RWPE1 (cell line): ENCODE measurements at regions not wholly inside any gene's neighbourhood (a gene's known extent, or its start where the extent isn't known, plus 50 kb on each side); places are given as distances from the start of the nearest gene placed in this dataset.
A peak's percentile ranks its signal among the peaks of the same experiment; 100 is the strongest.

Experiments used
- CTCF ChIA-PET: fragments of 350-600 bp; sonication (Branson Sonifier 250); formaldehyde crosslinking; extraction: SDS; loops from one replicate; lab custom pipeline; 2021; lab: Yijun Ruan, JAX
- POLR2A ChIA-PET: fragments of 400-600 bp; formaldehyde crosslinking; extraction: SDS; loops from one replicate; lab custom pipeline; 2020; ENCODE audit warnings: antibody characterized with exemption; ENCODE audit not compliant: low non-redundant PET; lab: Yijun Ruan, JAX
- DNase-seq: peaks from one replicate; pipeline ENCODE4 v3.0.0; 2012; ENCODE audit warnings: low spot score
- H3K27ac ChIP-seq: fragments of 450-650 bp; 2 replicates; pipeline ENCODE4 v1.5.1; 2017
- TF ChIP-seq, protein P1 (sequence below): fragments of 450-650 bp; conservative IDR thresholded peaks from 2 replicates; pipeline ENCODE4 v1.5.1; 2017; ENCODE audit warnings: low read depth, mild to moderate bottlenecking

- H3K27ac ChIP-seq, result peak overlapping the region; percentile 87
- CTCF ChIA-PET, result no interaction called here
- TF ChIP-seq, protein P1, sequence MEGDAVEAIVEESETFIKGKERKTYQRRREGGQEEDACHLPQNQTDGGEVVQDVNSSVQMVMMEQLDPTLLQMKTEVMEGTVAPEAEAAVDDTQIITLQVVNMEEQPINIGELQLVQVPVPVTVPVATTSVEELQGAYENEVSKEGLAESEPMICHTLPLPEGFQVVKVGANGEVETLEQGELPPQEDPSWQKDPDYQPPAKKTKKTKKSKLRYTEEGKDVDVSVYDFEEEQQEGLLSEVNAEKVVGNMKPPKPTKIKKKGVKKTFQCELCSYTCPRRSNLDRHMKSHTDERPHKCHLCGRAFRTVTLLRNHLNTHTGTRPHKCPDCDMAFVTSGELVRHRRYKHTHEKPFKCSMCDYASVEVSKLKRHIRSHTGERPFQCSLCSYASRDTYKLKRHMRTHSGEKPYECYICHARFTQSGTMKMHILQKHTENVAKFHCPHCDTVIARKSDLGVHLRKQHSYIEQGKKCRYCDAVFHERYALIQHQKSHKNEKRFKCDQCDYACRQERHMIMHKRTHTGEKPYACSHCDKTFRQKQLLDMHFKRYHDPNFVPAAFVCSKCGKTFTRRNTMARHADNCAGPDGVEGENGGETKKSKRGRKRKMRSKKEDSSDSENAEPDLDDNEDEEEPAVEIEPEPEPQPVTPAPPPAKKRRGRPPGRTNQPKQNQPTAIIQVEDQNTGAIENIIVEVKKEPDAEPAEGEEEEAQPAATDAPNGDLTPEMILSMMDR, result no peak
- DNase-seq, result no peak
- POLR2A ChIA-PET, result no interaction called here
These were observed 169.6 kb upstream of the SIX2 start for GRCh38 chr2:45178854-45179253.

GRCh38 chr2:45178359-45178758, 169.1 kb upstream of the SIX2 start:
- ChIA-PET CTCF (no interaction called here), POLR2A (no interaction called here)
- TF ChIP-seq, protein P1, result no peak
- DNase-seq, result no peak
- peak overlapping the region; percentile 87 for H3K27ac ChIP-seq

DNA sequence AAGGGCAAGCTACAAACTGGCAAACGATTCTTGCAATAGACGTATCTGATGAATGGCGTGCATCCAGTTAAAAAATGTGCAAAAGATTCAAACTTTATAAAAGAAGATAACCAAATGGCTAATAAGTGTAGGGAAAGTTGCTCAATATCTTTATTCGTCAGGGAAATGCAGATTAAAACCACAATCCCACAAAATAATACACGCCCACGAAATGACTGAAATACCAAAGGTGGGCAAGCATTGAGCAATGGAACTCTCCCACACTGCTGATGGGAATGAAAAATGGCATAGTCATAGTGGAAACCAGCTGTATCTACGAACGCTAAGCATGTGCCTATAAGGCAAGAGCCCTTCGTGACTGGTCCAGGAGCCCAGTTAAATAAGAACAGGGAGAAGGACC, 168.6 kb upstream of the SIX2 start:
- TF ChIP-seq, protein P1, result no peak
- H3K27ac ChIP-seq, result no peak overlapping the region
- POLR2A ChIA-PET, result no interaction called here
- DNase-seq, result peak; percentile 72
- CTCF ChIA-PET, result interaction anchor here (0.6 kb wide), 1 partner anchor 9 kb away, joined by 4 read pairs; no protein-coding TSS in a partner anchor

DNA sequence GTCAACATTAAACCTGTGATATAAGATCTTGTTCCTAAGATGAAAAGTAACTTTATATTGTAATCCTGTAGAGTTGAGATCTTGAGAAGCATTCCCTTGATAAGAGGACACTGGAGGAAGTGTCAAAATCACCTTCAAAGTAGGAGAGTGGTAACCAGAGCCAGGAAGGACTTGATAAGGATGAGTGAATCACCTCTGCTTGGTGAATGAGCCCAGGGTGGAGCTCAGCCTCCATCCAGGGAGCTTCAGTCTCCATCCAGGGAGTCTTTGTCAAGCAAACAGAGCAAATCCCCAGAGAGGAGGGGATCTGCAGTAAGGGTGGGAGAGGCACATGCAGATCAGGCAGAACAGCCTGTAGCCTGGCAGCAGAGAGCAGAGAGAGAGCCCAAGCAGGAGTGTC, 167.1 kb upstream of the SIX2 start:
- ChIA-PET CTCF (no interaction called here), POLR2A (no interaction called here)
- TF ChIP-seq, protein P1, result no peak

DNA sequence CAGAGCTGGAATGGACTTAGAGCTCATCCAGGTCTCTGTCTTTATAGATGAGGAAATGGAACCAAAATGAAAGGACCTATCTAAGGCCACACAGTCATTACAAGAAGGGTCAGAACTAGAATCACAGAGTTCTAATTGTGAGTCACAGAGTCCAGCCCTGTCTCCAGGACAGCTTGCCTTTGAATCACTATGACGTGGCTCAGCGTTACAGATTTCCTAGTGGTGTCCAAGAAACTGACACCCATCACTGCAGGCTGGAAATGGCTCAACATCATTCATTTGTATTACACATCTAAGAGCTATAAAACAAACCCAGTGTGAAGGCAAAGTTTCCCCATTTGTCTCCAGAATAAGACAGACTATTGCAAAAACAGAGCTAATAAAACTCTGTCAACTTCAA, 164.3 kb upstream of the SIX2 start:
- ChIA-PET CTCF (no interaction called here), POLR2A (no interaction called here)
- no peak overlapping the region for H3K27ac ChIP-seq
- peak; percentile 79 for DNase-seq
- TF ChIP-seq, protein P1, result no peak

More for the DNA sequence above, 167.1 kb upstream of the SIX2 start:
- peak overlapping the region; percentile 56 for H3K27ac ChIP-seq
- no peak for DNase-seq

- TF ChIP-seq, protein P1, result no peak
- H3K27ac ChIP-seq, result no peak overlapping the region
- no peak for DNase-seq
- ChIA-PET POLR2A (no interaction called here), CTCF (interaction anchor here (0.9 kb wide), 1 partner anchor 191 kb away, joined by 3 read pairs; no protein-coding TSS in a partner anchor)
These were observed 163.6 kb upstream of the SIX2 start for GRCh38 chr2:45172760-45173392.
